Hepatocyte (in vitro differentiated cells): ENCODE measurements at regions not wholly inside any gene's neighbourhood (a gene's known extent, or its start where the extent isn't known, plus 50 kb on each side); places are given as distances from the start of the nearest gene placed in this dataset.
"Not testable (repeated sequence)": the region's sequence is repeated elsewhere in the genome, so short reads cannot be mapped to it uniquely, and the experiment has no call there.

Experiments
- CTCF ChIP-seq: fragments of 200-600 bp; sonication (generic); IDR thresholded peaks from 2 replicates; pipeline ENCODE4 v1.5.1; 2016; ENCODE audit warnings: antibody characterized with exemption, mild to moderate bottlenecking; ENCODE audit not compliant: poor library complexity
- EZH2 ChIP-seq: fragments of 200-600 bp; sonication (generic); IDR thresholded peaks from 2 replicates; pipeline ENCODE4 v1.6.1; 2016; ENCODE audit warnings: antibody characterized with exemption, mild to moderate bottlenecking, borderline replicate concordance
- EZH2phosphoT487 ChIP-seq: fragments of 200-600 bp; sonication (generic); IDR thresholded peaks from one replicate; pipeline ENCODE4 v1.6.1; 2018; ENCODE audit warnings: antibody characterized with exemption, mild to moderate bottlenecking, low read depth, moderate library complexity; ENCODE audit not compliant: unreplicated experiment, severe bottlenecking

- TF ChIP-seq CTCF, EZH2, EZH2phosphoT487: not testable (repeated sequence)
Measured at GRCh38 chr5:17066026-17066425, 129.9 kb upstream of the MYO10 start.
